A172 (cell line): ENCODE measurements at regions not wholly inside any gene's neighbourhood (a gene's known extent, or its start where the extent isn't known, plus 50 kb on each side); places are given as distances from the start of the nearest gene placed in this dataset.

Experiments
- DNase-seq: peaks from one replicate; pipeline ENCODE4 v3.0.0-alpha.2; 2015; ENCODE audit warnings: low spot score

DNA sequence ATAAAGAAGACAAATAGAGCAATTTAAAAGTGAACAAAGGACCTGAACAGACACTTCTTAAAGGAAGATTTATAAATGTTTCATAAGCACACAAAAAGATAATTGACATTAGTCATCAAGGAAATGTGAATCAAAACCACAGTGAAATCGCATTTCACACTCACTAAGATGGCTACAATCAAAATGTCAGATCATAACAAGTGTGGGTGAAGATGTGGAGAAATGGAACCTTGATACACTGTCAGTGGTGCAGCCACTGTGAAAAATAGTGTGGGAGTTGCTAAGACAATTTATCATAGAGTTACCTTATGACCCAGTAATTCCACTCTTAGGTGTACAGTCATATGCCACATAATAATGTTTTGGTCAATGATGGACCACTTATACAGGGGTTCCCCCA lies 54.5 kb upstream of the HTR4 start:
- DNase-seq = peak; percentile 7

DNA sequence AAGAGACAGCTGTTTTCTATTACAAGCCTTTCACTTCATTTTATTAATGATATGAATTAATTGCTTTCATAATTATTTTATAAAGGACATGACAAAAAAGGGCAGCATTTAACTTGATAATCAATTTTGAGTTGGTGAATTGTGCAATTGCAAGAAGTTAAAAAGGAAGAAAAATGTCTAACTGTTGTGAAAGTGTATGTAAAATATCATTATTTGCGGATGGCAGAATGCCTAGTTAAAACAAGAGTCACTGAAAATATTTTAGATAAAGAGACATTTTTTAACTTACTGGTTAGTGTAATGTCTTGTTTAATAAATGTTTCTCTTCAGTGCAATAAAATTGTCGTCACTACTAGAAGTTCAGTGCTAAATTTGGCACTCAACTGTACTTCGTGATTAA lies 57.6 kb upstream of the HTR4 start:
- no peak for DNase-seq

DNA sequence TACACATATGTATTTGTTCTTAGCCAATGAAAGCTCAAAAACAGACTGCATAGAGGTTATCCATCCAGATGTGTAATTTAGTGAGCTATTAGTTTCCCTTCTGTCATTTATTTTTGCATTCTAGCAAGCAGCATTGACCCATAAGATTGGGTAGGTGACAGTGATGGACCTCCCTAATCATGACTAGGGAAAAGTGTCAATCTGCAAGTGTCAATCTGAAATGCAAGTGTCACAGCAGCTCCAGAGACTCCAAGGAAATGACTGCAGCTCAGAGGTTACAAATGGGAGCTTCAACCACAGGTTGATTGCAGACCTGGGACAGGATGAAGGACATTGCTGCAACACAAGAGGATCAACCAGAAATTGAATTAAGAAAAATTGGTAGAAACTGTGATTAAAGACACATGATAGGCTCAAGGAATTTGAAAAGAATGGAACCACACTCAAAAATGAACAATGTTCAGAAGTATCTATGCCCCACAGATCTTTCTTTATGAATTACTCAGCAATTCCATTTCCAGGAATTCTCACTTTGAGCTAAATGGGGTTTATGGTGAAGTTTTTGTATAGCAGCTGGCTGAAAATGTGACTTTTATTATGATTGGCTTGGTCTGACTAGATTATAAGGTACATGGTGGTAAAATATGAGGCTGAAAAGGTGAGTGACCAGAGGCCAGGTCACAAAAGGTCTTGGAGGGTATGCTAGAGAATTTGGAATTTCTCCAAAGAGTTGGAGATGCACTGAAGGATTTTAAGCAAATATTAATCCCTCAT lies 59.6 kb upstream of the HTR4 start:
- DNase-seq = no peak

DNA sequence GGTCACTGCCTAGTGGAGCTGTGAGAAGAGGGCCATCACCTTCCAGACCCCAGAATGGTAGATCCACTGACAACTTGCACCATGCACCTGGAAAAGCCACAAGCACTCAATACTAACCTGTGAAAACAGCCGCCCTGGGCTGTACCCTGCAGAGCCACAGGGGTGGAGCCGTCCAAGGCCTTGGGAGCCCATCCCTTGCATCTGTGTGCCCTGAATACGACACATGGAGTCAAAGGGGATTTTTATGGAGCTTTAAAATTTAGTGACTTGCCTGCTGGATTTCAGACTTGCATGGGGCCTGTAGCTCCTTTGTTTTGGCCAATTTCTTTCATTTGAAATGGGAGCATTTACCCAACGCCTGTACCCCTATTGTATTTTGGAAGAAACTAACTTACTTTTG lies 62.4 kb upstream of the HTR4 start:
- no peak for DNase-seq

DNA sequence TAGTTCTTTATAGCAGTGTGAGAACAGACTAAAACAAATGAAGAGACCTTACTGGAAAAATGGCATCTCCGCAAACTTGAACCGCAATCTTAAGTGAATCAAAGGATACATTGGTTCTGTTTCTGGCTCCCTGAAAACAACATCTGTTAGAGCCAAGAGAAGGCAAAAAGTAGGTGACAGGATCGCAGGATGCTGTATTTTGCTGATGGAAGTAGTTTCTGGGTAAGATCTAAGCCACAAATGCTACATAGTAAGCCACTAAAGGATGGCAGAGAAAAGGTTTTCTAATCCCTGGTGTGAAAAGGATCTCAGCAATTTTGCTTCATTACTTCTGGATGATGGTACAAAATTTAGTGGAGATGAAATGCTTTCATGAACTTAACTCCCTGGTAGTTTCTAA lies 63.3 kb upstream of the HTR4 start:
- DNase-seq = no peak

DNA sequence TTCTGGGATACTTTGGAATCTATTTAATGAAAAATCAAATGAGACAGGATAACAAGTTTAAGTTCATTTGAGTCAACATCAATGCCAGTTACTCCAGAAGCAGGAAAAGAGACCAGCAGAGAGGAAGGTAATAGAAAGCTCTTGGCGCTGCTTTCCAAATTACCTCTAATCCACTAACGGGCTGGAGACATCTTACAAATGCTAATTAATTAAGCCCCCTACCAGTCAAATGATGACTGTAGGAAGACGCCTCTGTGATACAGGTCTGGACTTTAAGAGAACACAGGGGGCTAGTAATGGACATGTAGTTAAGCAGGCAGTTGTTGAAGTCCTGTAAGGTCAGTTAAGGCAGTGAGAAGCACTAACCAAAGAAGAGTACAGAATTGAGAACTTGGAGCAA lies 65.3 kb upstream of the HTR4 start:
- no peak for DNase-seq

DNA sequence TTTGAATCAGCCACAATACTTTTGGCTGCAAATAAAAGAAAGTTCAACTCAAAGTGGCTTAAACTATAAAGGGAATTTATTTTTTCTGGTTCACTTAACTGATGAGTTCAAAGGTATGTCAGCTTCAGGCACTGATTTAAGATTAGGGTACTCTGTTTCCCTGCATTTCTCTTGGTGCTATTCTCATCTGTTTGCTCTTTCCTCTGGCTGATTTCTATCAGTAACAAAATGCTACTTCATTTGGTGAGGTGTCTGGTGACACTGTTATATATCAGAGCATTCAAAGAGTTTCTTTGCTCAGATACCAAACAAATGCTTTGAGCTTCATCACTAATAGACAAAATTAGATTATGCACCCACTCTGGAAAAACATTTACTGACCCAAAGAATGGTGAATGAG lies 65.9 kb upstream of the HTR4 start:
- DNase-seq = no peak

DNA sequence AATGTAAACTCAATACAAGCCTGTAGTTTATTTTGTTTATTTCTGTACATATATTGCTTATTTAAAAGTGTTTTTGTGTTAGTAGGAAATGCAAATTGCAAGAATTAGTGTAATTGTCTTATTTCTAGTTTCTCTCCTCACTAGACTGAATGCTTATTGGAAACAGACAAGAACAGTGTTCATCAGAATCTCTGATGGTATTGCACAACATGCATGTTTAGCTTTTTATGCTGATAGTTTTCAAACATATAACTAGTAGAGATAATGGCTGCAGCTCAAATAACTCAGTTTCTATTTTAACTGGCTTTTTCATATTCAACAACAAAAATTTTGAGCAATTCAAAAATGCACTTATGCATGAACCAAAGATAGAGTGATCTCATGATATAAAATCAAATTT lies 68.8 kb upstream of the HTR4 start:
- DNase-seq = no peak

DNA sequence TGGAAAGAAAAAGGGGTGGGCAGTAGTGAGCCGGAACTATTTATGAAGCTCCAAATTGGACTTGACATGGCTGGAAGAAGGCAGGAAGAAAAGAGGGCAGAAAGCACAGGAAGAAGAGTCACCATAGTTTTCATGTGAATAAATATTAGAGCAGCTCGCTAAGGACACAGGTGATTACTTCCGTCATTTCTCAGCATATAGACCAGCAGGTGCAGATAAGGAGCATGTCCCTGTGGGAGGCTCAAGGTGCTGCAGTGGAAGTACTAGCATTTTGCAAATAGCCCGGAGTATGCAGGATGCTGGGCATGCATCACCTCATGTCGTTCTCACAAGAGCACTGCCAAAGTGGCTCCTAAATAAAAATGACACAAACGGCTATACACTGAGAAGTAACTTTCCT lies 71.3 kb upstream of the HTR4 start:
- DNase-seq = no peak

DNA sequence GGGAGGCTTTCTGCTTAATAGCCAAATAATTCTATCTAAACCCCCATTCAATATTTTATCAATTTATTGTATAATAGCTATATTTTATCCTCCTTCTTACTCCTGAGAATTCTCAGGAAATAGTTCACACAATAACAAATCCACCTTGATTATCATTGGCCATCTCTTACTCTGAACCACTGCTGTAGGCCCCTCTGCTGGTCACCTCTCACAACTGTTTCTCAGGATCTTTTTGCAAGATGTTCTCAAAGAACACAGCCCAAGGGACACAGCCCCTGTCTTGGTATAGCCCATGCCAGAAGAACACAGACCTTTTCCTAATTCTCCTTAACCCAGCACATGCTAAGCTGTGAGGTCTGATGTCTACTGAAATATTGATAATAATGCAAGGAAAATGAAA lies 74.9 kb upstream of the HTR4 start:
- no peak for DNase-seq

DNA sequence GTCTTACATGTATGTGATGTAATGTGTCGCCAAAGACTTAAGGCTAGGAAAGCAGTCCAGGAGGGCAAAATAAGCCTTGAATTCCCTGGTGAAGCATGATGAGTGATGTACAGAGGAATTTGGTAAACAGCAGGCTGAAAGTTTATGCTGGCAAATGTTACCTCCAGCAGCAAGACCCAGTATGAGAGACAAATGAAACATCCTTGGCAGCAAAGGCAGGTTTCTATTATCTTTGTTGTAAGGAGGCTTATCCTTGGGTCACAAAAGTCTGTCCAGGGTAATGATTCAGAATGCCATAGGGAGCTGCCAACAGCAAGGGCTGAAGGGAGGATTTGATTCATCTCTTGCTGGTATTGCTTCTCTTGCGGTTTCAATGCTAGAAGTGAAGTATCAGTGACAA lies 75.9 kb upstream of the HTR4 start:
- DNase-seq = peak; percentile 40

DNA sequence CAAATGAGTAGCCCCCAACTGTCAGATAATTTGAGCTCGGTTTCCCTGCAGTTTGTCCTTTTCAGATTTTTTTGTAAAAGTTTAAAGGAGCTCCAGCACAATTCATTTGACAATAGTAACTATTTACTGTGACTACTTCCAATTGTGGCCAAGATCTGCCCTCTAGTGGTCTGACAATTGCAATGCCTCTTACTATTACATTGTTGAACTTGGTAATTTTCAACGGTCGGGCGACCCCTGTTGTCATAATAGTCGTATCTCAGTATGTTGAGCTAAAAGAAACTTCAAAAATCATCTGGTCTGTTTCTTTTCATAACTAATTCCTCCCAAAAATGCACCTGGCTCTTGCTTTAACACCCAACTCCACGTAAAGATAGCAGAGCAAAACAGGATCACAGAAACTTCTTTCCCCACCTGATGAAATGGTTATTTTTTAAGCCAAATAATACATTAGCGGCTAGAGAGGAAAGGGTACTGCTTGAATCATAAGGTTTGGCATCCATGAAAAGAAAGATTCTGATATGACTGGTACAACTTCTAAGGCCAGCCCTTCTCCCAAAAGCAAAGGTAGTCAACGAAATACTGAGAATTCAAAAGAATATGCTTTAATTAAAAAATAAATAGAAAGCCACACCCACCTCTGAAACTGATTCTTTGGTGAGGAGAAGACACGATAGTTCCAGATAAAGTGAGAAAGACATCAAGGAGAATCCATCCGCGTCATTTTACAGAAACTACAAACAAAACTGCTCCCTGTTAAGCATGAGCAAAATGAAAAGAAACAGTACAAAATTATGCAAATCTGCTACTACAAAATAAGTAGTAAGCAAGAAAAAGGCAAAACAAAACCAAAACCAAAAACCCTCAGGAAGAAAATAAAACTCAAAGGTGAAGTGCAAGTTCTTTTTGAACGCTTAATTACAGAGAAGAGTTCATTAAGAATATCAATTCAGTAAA lies 76.9 kb upstream of the HTR4 start:
- DNase-seq = peak; percentile 94

DNA sequence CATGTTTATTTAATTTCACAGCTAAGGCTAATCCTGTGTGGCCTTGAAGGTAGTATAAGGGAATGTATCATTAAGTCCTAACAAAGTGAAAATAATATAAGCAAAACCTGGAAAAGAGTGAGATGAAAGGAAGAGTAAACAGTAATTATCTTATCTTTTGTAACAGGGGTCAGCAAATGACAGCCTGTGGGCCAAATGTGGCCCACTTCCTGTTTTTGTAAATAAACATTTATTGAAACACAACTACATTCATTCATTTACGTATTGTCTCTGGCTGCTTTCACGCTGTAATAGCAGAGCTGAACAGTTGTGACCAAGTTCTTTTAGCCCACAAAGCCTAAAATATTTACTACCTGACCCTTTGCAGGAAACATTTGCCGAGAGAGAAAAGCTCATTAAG lies 78.4 kb upstream of the HTR4 start:
- DNase-seq = no peak

DNA sequence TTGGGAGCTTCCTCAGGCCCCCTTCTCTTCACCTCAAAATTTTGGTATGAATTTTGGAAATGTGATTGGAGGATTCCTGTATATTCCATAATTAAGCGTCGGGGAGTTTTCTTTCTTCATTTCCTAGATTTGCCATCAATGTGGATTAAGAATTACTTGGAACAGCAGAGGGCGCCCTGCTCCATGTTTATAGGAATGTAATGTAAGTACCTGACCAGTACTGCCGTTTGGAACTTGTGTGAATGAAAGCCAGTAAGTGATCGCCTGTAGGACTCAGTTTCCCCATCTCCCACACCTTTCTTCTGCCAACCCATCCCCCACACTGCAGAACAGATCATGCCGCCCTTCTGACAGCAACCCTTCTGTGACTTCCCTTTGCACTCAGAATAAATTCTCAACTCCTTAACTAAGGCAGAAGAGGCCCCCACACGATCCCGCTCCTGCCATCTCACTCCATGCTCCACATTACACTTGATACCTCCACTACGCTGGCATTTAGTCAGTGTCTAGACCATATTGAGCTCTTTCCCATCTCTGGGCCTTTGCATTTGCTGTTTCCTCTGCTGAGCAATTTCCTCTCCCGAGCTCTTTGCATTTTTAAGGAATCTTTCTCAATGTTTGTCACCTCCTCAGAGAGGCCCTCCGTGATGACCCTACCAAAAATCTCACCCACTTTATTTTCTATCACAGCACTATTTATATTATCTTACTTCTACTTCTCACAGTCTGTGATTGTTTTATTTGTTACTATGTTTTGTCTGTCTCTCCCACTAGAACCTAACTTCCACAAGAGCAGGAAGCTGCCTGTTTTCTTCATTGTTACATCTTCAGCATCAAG lies 79.5 kb upstream of the HTR4 start:
- DNase-seq = peak; percentile 79

DNA sequence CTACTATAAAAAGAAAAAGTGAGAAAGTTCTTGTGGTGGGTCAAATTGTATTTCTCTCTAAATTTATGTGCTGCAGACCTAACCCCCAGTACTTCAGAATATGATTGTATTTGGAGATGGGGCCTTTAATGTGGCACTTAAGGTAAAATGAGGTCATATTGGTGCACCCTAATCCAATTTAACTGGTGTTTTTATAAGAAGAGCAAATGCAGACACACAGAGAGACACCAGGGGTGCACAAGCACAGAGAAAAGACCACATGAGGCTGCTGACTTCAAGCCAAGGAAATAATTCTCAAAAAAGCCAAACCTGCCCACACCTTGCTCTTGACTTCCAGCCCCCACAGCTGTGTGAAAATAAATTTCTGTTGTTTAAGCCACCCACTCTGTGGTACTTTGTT lies 80.2 kb upstream of the HTR4 start:
- no peak for DNase-seq

DNA sequence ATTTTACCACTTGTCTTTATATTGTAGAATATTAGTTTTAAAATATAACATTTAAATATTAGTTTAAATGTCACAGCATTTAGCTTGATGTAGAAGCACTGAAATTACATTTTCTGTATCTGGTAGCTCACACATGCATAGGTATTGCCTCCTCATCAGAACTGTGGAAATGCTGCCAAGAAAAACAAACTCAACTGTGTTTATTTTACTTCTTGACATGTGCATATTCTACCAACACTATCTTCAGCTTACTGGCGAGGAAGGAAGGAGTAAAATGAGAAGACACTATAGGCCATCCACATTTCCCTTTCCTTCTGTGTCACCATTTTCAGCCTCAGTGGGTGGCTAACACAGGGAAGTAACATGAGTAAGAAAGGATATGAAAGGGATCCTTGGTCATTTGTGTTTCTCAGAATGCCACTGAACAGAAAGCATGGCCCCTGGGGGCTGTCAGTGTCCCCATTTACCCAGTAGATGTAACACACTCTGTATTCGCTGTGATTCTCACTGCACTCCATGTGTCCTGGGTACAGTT lies 81.0 kb upstream of the HTR4 start:
- peak; percentile 19 for DNase-seq

DNA sequence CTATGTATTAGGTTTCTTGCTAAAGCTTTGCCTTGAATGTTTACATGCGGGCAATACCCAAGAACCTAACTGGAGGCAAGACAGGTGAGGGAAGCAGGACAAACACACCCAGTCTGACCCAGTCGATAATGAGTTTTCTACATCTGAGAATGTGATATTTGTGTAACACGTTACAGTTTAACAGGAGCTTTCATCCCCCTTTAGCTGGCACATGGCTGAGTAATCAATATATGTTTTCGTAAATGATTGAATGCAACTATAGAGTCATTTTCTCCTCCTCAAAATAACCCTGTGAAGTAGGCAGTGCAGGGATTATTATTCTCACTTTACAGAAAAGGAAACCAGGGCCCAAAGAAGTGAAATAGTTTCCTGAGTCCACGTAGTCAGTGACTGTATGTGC lies 84.7 kb upstream of the HTR4 start:
- no peak for DNase-seq

DNA sequence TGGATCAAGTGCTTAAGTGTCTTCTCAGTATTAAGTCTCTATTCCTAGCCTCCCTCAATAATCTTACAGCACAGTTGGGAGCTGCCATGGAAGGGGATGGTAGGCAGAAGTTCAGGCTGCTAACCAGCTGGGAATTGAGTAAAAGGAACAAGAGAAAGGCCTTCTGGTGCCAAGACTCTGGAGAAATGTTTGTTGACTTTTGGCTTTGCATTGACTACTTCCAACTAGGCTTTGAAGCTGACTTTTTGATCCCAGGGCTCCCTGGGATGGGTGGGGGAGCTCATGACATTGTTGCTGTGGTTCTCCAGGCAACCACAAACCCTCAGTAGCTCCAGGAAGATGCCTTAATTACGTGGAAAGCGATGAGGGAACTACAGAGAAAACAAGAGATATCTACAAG lies 85.2 kb upstream of the HTR4 start:
- DNase-seq = no peak

DNA sequence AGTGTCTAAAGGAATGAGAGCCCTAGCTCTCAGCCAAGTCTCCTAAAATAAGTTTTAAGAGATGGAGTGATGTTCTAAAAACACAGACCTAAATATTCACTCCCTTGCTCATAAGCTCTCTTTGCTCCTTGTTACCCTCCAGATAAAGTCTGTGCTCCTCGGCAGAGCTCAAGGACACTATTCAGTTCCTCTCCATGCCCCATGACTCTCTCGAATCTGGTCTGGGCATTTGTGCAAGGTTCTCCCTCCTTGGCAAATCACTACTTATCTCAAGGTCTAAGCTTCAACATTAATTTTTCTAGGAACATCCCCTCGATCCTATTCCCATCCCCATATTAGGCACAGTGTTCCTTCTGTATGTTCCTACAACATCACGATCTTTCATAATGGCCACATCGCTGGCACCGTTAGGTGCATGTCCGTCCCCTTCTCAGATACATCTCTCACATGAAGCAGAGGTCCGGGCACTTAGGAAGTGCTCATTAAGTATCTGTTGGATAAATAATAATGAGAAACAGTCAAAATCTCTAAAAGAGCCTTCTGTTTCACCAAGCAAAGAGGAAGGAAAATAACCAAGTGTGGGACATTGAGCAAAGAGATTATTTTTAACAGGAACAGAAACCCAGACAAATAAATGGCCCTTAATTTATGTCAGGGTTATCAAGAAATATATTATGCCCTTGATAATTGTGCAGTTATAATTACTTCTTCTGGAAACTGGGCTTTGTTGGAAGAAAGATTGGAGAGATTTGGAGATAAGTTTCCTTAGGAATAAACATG lies 85.9 kb upstream of the HTR4 start:
- no peak for DNase-seq

DNA sequence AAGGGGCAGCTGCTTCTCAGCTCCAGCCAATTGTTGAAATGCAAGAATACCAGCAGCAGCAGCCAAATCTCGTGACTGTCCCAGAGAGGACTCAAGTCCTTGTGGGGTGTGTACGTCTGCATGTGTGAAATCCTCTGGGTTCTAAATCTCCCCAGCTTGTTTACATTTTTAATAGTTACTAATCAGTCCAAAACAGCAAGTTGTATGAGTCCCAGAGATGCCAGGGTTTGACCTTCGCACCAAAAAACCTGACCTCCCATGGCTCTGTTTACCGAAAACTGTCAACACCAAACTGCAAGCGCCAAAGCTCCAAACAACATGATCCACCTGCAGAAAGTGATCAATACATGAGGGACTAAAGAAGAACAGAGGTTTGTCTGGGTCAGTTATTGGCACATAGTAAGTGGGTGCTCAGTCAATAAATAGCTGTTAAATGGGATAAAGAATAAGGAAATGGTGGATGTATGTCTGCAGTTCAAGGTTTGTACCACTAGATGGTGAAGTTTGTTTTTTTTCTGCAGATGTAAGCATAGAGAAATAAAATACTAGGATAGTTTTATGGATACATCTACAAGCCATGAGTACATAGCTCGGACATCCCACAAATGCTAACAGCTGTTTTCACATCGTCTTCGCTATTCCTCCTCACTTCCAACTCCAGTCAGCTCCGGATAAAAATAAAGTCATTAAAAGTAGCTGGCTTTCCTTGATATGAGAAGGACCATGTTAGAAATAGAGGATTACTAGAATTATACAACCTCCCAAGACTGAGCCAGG lies 85.3 kb upstream of the ADRB2 start:
- DNase-seq = peak; percentile 69
